GM18907 (cell line): ENCODE measurements at regions not wholly inside any gene's neighbourhood (a gene's known extent, or its start where the extent isn't known, plus 50 kb on each side); places are given as distances from the start of the nearest gene placed in this dataset.
"Not testable (repeated sequence)": the region's sequence is repeated elsewhere in the genome, so short reads cannot be mapped to it uniquely, and the experiment has no call there.

Experiments
- ATAC-seq: cut with Tn5 transposase; IDR thresholded peaks from one replicate; pipeline ENCODE4 v1.9.1; 2021; ENCODE audit warnings: mild to moderate bottlenecking, moderate library complexity; ENCODE audit not compliant: unreplicated experiment

GRCh38 chr2:63692002-63692606 is 103.3 kb downstream of the MDH1 start:
- no peak for ATAC-seq

GRCh38 chr2:63695583-63695982 is 106.8 kb downstream of the MDH1 start:
- no peak for ATAC-seq

- ATAC-seq: no peak
Measured at GRCh38 chr2:63696496-63696895, 107.7 kb downstream of the MDH1 start.

GRCh38 chr2:63697160-63697559 is 108.4 kb downstream of the MDH1 start:
- ATAC-seq: no peak

GRCh38 chr2:63698786-63699548 is 110.2 kb downstream of the MDH1 start:
- peak; percentile 70 for ATAC-seq

GRCh38 chr2:63699549-63699839 is 110.7 kb downstream of the MDH1 start:
- no peak for ATAC-seq

GRCh38 chr2:63700271-63700670 is 111.5 kb downstream of the MDH1 start:
- ATAC-seq: no peak

- no peak for ATAC-seq
Measured at GRCh38 chr2:63701406-63701805, 112.6 kb downstream of the MDH1 start.

- ATAC-seq: not testable (repeated sequence)
Measured at GRCh38 chr2:63706084-63706483, 117.3 kb downstream of the MDH1 start.

- ATAC-seq: no peak
Measured at GRCh38 chr2:63710732-63711131, 122.0 kb downstream of the MDH1 start.

- no peak for ATAC-seq
Measured at GRCh38 chr2:63712748-63713147, 124.0 kb downstream of the MDH1 start.

GRCh38 chr2:63716146-63716545 is 125.5 kb upstream of the UGP2 start:
- no peak for ATAC-seq

- ATAC-seq: no peak
Measured at GRCh38 chr2:63719052-63719451, 122.6 kb upstream of the UGP2 start.

GRCh38 chr2:63721082-63721424 is 120.6 kb upstream of the UGP2 start:
- no peak for ATAC-seq

GRCh38 chr2:63722284-63722683 is 119.4 kb upstream of the UGP2 start:
- not testable (repeated sequence) for ATAC-seq

GRCh38 chr2:63723709-63724108 is 118.0 kb upstream of the UGP2 start:
- ATAC-seq: no peak

- not testable (repeated sequence) for ATAC-seq
Measured at GRCh38 chr2:63725212-63725611, 116.5 kb upstream of the UGP2 start.

- ATAC-seq: no peak
Measured at GRCh38 chr2:63729362-63729761, 112.3 kb upstream of the UGP2 start.

GRCh38 chr2:63729831-63730230 is 111.9 kb upstream of the UGP2 start:
- ATAC-seq: no peak

- ATAC-seq: no peak
Measured at GRCh38 chr2:63734510-63734909, 107.2 kb upstream of the UGP2 start.

- ATAC-seq: no peak
Measured at GRCh38 chr2:63735263-63735662, 106.4 kb upstream of the UGP2 start.

GRCh38 chr2:63735931-63736330 is 105.8 kb upstream of the UGP2 start:
- no peak for ATAC-seq

- ATAC-seq: no peak
Measured at GRCh38 chr2:63736354-63736753, 105.3 kb upstream of the UGP2 start.
